Mammary epithelial cell (primary cell): ENCODE measurements at regions not wholly inside any gene's neighbourhood (a gene's known extent, or its start where the extent isn't known, plus 50 kb on each side); places are given as distances from the start of the nearest gene placed in this dataset.
"Not testable (repeated sequence)": the region's sequence is repeated elsewhere in the genome, so short reads cannot be mapped to it uniquely, and the experiment has no call there.

Source experiments
- EZH2 ChIP-seq: IDR thresholded peaks from 2 replicates; pipeline ENCODE4 v1.6.1; 2012; ENCODE audit warnings: low read length, inconsistent platforms, borderline replicate concordance
- TF ChIP-seq, protein P1 (sequence below), 2 donors: IDR thresholded peaks in 1 of 2; conservative IDR thresholded peaks in 1 of 2; 2 replicates each; pipeline ENCODE4 v1.5.1; 2011 to 2012; ENCODE audit warnings: inconsistent platforms in 2 of 2, low read length in 2 of 2, mild to moderate bottlenecking in 2 of 2, control low read depth in 1 of 2, low read depth in 1 of 2; ENCODE audit not compliant: insufficient read depth in 1 of 2; ENCODE audit errors: extremely low read depth in 1 of 2

DNA sequence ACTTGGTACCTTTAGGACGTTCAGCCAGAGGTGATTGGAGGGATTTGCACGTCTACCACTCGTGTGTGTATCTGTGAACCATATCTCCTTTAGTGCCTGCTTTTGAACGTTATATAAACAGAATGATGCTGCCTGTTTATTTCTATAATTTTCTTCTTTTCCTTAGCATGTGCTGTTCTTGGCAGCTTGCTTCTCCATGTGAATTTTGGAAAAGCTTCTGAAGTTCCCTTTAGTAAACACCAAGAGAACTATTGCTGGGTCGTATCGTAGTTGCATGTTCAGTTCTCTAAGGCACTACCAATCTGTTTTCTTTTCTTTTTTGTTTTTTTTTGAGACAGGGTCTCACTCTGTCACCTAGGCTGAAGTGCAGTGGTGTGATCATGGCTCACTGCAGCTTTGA, 73.8 kb upstream of the FANCC start:
- TF ChIP-seq, protein P1, sequence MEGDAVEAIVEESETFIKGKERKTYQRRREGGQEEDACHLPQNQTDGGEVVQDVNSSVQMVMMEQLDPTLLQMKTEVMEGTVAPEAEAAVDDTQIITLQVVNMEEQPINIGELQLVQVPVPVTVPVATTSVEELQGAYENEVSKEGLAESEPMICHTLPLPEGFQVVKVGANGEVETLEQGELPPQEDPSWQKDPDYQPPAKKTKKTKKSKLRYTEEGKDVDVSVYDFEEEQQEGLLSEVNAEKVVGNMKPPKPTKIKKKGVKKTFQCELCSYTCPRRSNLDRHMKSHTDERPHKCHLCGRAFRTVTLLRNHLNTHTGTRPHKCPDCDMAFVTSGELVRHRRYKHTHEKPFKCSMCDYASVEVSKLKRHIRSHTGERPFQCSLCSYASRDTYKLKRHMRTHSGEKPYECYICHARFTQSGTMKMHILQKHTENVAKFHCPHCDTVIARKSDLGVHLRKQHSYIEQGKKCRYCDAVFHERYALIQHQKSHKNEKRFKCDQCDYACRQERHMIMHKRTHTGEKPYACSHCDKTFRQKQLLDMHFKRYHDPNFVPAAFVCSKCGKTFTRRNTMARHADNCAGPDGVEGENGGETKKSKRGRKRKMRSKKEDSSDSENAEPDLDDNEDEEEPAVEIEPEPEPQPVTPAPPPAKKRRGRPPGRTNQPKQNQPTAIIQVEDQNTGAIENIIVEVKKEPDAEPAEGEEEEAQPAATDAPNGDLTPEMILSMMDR (conservative IDR thresholded peaks at IDR 0.05 in 1 of 2, IDR thresholded peaks at IDR 0.05 in 1 of 2; ENCODE audit: extremely low read depth in 1 of 2, insufficient read depth in 1 of 2, low read depth in 1 of 2, low read length in 2 of 2), result not testable (repeated sequence)
- not testable (repeated sequence) for TF ChIP-seq EZH2
